DOHH2 (cell line): ENCODE measurements at regions not wholly inside any gene's neighbourhood (a gene's known extent, or its start where the extent isn't known, plus 50 kb on each side); places are given as distances from the start of the nearest gene placed in this dataset.

Experiments used
- EZH2phosphoT487 ChIP-seq: fragments of 200-600 bp; sonication (generic); IDR thresholded peaks from 2 replicates; pipeline ENCODE4 v1.6.1; 2017; ENCODE audit warnings: borderline replicate concordance, mild to moderate bottlenecking, antibody characterized with exemption, low read length, moderate library complexity, mixed read lengths
- TF ChIP-seq, protein P1 (sequence below): fragments of 200-600 bp; sonication (generic); IDR thresholded peaks from one replicate; pipeline ENCODE4 v1.5.1; 2014; ENCODE audit warnings: antibody characterized with exemption, mild to moderate bottlenecking, low read depth, low read length; ENCODE audit not compliant: poor library complexity, severe bottlenecking

DNA sequence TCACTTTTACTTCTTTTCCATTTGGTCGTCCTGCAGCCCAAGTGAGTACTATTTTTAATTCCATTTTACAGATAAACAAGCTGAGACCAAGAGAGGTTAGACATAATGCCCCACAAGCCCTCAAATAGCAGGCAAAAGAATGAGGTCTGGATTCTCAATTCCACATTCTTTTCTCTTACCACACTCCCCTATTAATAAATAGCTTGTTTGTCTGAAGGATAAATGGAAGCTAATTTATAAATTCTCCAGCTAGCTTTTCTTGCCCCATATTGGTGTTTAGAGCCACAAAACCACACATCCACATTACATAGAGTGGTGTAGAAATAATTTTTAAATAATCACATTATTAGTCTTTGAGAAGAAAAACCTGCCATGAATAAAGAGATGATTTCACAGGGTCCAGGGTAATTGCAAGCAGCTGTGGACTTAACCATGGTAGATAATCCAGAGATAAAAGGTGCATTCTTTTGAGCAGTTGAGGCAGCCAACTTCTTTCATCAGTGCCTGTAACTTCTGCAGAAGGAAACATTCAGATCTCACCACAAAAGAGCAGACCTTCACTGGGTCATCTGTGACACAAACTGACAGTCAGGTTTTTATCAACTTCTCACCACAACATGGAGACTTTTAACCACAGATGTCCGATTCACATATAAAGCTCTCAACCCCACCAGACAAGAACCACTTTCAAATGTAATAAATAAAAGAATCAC lies 313.4 kb upstream of the STT3B start:
- TF ChIP-seq, protein P1, sequence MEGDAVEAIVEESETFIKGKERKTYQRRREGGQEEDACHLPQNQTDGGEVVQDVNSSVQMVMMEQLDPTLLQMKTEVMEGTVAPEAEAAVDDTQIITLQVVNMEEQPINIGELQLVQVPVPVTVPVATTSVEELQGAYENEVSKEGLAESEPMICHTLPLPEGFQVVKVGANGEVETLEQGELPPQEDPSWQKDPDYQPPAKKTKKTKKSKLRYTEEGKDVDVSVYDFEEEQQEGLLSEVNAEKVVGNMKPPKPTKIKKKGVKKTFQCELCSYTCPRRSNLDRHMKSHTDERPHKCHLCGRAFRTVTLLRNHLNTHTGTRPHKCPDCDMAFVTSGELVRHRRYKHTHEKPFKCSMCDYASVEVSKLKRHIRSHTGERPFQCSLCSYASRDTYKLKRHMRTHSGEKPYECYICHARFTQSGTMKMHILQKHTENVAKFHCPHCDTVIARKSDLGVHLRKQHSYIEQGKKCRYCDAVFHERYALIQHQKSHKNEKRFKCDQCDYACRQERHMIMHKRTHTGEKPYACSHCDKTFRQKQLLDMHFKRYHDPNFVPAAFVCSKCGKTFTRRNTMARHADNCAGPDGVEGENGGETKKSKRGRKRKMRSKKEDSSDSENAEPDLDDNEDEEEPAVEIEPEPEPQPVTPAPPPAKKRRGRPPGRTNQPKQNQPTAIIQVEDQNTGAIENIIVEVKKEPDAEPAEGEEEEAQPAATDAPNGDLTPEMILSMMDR = no peak
- no peak for TF ChIP-seq EZH2phosphoT487
